ENCODE measurements at regions not wholly inside any gene's neighbourhood (a gene's known extent, or its start where the extent isn't known, plus 50 kb on each side); places are given as distances from the start of the nearest gene placed in this dataset.

DNA sequence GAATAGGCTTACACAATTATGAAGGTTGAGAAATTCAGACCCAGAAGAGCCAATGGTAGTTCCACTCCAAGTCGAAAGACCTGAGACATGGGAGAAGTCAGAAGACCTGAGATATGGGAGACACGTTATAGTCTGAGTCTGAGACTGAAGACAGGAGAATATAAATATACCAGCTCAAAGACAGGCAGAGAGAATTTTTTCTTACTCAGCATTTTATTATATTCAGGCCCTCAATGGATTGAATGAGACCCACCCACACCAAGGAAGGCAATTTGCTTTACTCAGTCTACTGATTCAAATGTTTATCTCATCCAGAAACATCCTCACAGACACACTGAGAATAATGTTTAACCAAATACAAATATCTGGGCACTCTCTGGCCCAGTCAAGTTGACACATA, 693.5 kb downstream of the HDGFL1 start:
- TF ChIP-seq POLR2A (IDR thresholded peaks at IDR 0.05), result no peak
- TF ChIP-seq, protein P1, sequence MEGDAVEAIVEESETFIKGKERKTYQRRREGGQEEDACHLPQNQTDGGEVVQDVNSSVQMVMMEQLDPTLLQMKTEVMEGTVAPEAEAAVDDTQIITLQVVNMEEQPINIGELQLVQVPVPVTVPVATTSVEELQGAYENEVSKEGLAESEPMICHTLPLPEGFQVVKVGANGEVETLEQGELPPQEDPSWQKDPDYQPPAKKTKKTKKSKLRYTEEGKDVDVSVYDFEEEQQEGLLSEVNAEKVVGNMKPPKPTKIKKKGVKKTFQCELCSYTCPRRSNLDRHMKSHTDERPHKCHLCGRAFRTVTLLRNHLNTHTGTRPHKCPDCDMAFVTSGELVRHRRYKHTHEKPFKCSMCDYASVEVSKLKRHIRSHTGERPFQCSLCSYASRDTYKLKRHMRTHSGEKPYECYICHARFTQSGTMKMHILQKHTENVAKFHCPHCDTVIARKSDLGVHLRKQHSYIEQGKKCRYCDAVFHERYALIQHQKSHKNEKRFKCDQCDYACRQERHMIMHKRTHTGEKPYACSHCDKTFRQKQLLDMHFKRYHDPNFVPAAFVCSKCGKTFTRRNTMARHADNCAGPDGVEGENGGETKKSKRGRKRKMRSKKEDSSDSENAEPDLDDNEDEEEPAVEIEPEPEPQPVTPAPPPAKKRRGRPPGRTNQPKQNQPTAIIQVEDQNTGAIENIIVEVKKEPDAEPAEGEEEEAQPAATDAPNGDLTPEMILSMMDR (IDR thresholded peaks at IDR 0.05), result no peak
- TF ChIP-seq POLR2AphosphoS5 (IDR thresholded peaks at IDR 0.05), result no peak

All from stomach (tissue), 4 donors.